HCT116 (cell line): ENCODE measurements at regions not wholly inside any gene's neighbourhood (a gene's known extent, or its start where the extent isn't known, plus 50 kb on each side); places are given as distances from the start of the nearest gene placed in this dataset.

Experiments used
- ATAC-seq: fragments of 200-7000 bp; cut with Tn5 transposase; 2 replicates; pipeline ENCODE4 v1.9.1; 2020; ENCODE audit warnings: mild to moderate bottlenecking, moderate library complexity
- BruUV-seq: library from RNA; stranded (reverse); fragments of 400-500 nt; replicated peaks from 2 replicates; lab custom pipeline; 2021; lab: Mats Ljungman, UMichigan
- CTCF ChIA-PET: fragments of 300-600 bp; sonication (Branson Sonifier 250); formaldehyde crosslinking; loops from one replicate; lab custom pipeline; 2021; ENCODE audit warnings: antibody characterized with exemption; lab: Charles Lee
- POLR2A ChIA-PET: fragments of 300-600, 350-600 bp; sonication (Branson Sonifier 250); formaldehyde crosslinking; loops from one replicate; lab custom pipeline; 2021; ENCODE audit warnings: antibody characterized with exemption; lab: Charles Lee
- RAD21 ChIA-PET, 2 experiments: fragments of 300-600 bp; sonication (Branson Sonifier 250); formaldehyde crosslinking; loops; one replicate each; lab custom pipeline; 2023; ENCODE audit warnings: low total read pairs in 2 of 2; ENCODE audit not compliant: uncharacterized antibody in 2 of 2, unreplicated experiment in 2 of 2, low non-redundant PET in 1 of 2; lab: Charles Lee
- DNase-seq: peaks from one replicate; pipeline ENCODE4 v3.0.0-alpha.2; 2010; ENCODE audit warnings: low read depth, low spot score
- H2AFZ ChIP-seq: fragments of 200-600 bp; shearing (Covaris generic), sonication (generic); 2 replicates; pipeline ENCODE4 v1.6.1; 2017; ENCODE audit warnings: low read depth, mixed run types, mixed read lengths, antibody characterized with exemption, low read length; ENCODE audit not compliant: poor library complexity, severe bottlenecking
- H3K27ac ChIP-seq: 2 replicates; pipeline ENCODE4 v1.5.1; 2012; ENCODE audit warnings: low read depth, low read length
- H3K27me3 ChIP-seq: fragments of 200-600 bp; sonication (generic); 2 replicates; pipeline ENCODE4 v1.6.1; 2016; ENCODE audit warnings: mixed run types, low read length, mixed read lengths; ENCODE audit not compliant: insufficient read depth
- H3K36me3 ChIP-seq, 2 experiments: fragments of 200-500 bp in 1 of 2; fragments of 200-600 bp in 1 of 2; sonication (Bioruptor generic) in 1 of 2; sonication (generic) in 1 of 2; 2 replicates each; pipeline versions ENCODE4 v1.5.1 to v1.6.1; 2014 to 2016; ENCODE audit warnings: low read length in 2 of 2, inconsistent platforms in 1 of 2, mixed read lengths in 1 of 2, mixed run types in 1 of 2; ENCODE audit not compliant: insufficient read depth in 2 of 2, control insufficient read depth in 1 of 2
- H3K4me1 ChIP-seq, 2 experiments: fragments of 200-600 bp in 1 of 2; sonication (generic) in 1 of 2; 2 replicates each; pipeline versions ENCODE4 v1.5.1 to v1.6.1; 2012 to 2017; ENCODE audit warnings: low read length in 2 of 2, inconsistent platforms in 1 of 2, mild to moderate bottlenecking in 1 of 2, mixed read lengths in 1 of 2, mixed run types in 1 of 2, moderate library complexity in 1 of 2; ENCODE audit not compliant: insufficient read depth in 2 of 2, control insufficient read depth in 1 of 2
- H3K4me2 ChIP-seq: fragments of 200-600 bp; sonication (generic); 2 replicates; pipeline ENCODE4 v1.6.1; 2017; ENCODE audit warnings: mixed run types, low read length, mixed read lengths
- H3K4me3 ChIP-seq, 2 experiments: fragments of 200-600 bp in 1 of 2; sonication (generic) in 1 of 2; replicated peaks in 1 of 2; 2 replicates each; pipeline ENCODE4 v1.5.1; 2011 to 2016; ENCODE audit warnings: low read length in 2 of 2, control low read depth in 1 of 2, low read depth in 1 of 2, mild to moderate bottlenecking in 1 of 2, mixed read lengths in 1 of 2, mixed run types in 1 of 2
- H3K79me2 ChIP-seq: fragments of 200-600 bp; sonication (generic); 2 replicates; pipeline ENCODE4 v1.6.1; 2017; ENCODE audit warnings: mild to moderate bottlenecking, mixed run types, low read length, moderate library complexity, mixed read lengths; ENCODE audit not compliant: insufficient read depth
- H3K9ac ChIP-seq: fragments of 200-600 bp; sonication (generic); 2 replicates; pipeline ENCODE4 v1.6.1; 2016; ENCODE audit warnings: low read length, mixed read lengths
- H3K9me2 ChIP-seq: fragments of 200-600 bp; sonication (generic), shearing (Covaris generic); 2 replicates; pipeline ENCODE4 v1.6.1; 2017; ENCODE audit warnings: mixed run types, mild to moderate bottlenecking, moderate library complexity; ENCODE audit not compliant: insufficient read depth
- H3K9me3 ChIP-seq, 2 experiments: fragments of 200-500 bp in 1 of 2; fragments of 200-600 bp in 1 of 2; sonication (Bioruptor generic) in 1 of 2; sonication (generic) in 1 of 2; 2 replicates each; pipeline ENCODE4 v1.6.1; 2014 to 2017; ENCODE audit warnings: low read length in 2 of 2, mixed read lengths in 2 of 2, inconsistent platforms in 1 of 2, low read depth in 1 of 2, mild to moderate bottlenecking in 1 of 2, mixed run types in 1 of 2, moderate library complexity in 1 of 2; ENCODE audit not compliant: control insufficient read depth in 1 of 2, insufficient read depth in 1 of 2
- H4K20me1 ChIP-seq: fragments of 200-600 bp; sonication (generic), shearing (Covaris generic); 2 replicates; pipeline ENCODE4 v1.6.1; 2017; ENCODE audit warnings: mixed run types, mild to moderate bottlenecking, moderate library complexity; ENCODE audit not compliant: insufficient read depth
- ATF3 ChIP-seq: IDR thresholded peaks from 2 replicates; pipeline ENCODE4 v1.6.1; 2012
- CBX3 ChIP-seq: IDR thresholded peaks from 2 replicates; pipeline ENCODE4 v1.6.1; 2012; ENCODE audit warnings: low read depth
- CEBPB ChIP-seq: IDR thresholded peaks from 2 replicates; pipeline ENCODE4 v1.6.1; 2012; ENCODE audit warnings: low read depth
- ELF1 ChIP-seq: IDR thresholded peaks from 2 replicates; pipeline ENCODE4 v1.6.1; 2012; ENCODE audit warnings: low read depth, borderline replicate concordance
- EZH2phosphoT487 ChIP-seq: fragments of 200-600 bp; IDR thresholded peaks from 2 replicates; pipeline ENCODE4 v1.6.1; 2018; ENCODE audit warnings: antibody characterized with exemption, borderline replicate concordance
- FOSL1 ChIP-seq: IDR thresholded peaks from 2 replicates; pipeline ENCODE4 v1.6.1; 2012; ENCODE audit warnings: low read depth
- JUND ChIP-seq: IDR thresholded peaks from 2 replicates; pipeline ENCODE4 v1.6.1; 2012
- POLR2A ChIP-seq: IDR thresholded peaks from 2 replicates; pipeline ENCODE4 v1.7.0; 2011; ENCODE audit warnings: borderline replicate concordance; ENCODE audit not compliant: insufficient read depth, insufficient read length; ENCODE audit errors: extremely low read depth
- POLR2AphosphoS5 ChIP-seq: IDR thresholded peaks from 2 replicates; pipeline ENCODE4 v1.6.1; 2011; ENCODE audit warnings: mild to moderate bottlenecking, low read depth, low read length, moderate library complexity
- RAD21 ChIP-seq: IDR thresholded peaks from 2 replicates; pipeline ENCODE4 v1.6.1; 2012; ENCODE audit warnings: low read depth, mild to moderate bottlenecking
- SP1 ChIP-seq: IDR thresholded peaks from 2 replicates; pipeline ENCODE4 v1.6.1; 2012; ENCODE audit warnings: low read depth
- SRF ChIP-seq: IDR thresholded peaks from 2 replicates; pipeline ENCODE4 v1.6.1; 2012; ENCODE audit warnings: low read depth
- YY1 ChIP-seq: IDR thresholded peaks from 2 replicates; pipeline ENCODE4 v1.6.1; 2011; ENCODE audit warnings: low read length, low read depth, moderate library complexity, mild to moderate bottlenecking; ENCODE audit not compliant: insufficient replicate concordance; ENCODE audit errors: extremely low read depth
- intact Hi-C: fragments of 100-400 bp; cut with micrococcal nuclease; formaldehyde crosslinking; loops from 2 replicates; pipeline ENCODE4 v1.10.0; 2022

GRCh38 chr3:154614601-154615000, 184.6 kb upstream of the GPR149 start (continued):
- TF ChIP-seq SRF, result no peak
- no peak for TF ChIP-seq RAD21
- TF ChIP-seq YY1, result no peak
- no peak for TF ChIP-seq JUND
- TF ChIP-seq POLR2AphosphoS5, result no peak
- TF ChIP-seq, all 23 proteins: peak for 0

- Histone ChIP-seq H2AFZ (no peak overlapping the region), H3K9me3 (no peaks in the 10 kb centered on the region), H3K27ac (no peak overlapping the region), H3K9me2 (no peaks in the 10 kb centered on the region), H3K4me1 (no peaks in the 10 kb centered on the region), H3K4me2 (no peak overlapping the region), H3K79me2 (no peaks in the 10 kb centered on the region), H3K4me3 (no peak overlapping the region), H4K20me1 (no peaks in the 10 kb centered on the region), H3K36me3 (no peaks in the 10 kb centered on the region), H3K9ac (no peak overlapping the region), H3K27me3 (no peaks in the 10 kb centered on the region)
- ChIA-PET RAD21 (no interaction called here), CTCF (no interaction called here), POLR2A (no interaction called here)
- intact Hi-C loops, result no loop called here
- TF ChIP-seq POLR2A (no peak), RAD21 (no peak), POLR2AphosphoS5 (no peak), ATF3 (no peak)
- ATAC-seq, result no peak
- no peak for DNase-seq
- no TSS peak for BruUV-seq
Measured at GRCh38 chr3:154614078-154614477, 184.1 kb upstream of the GPR149 start.

- intact Hi-C loops, result no loop called here
Measured at GRCh38 chr3:154602241-154602640, 172.3 kb upstream of the GPR149 start.

More at GRCh38 chr3:154602241-154602640, 172.3 kb upstream of the GPR149 start:
- no peak overlapping the region for H3K4me2 ChIP-seq
- no peaks in the 10 kb centered on the region for H4K20me1 ChIP-seq
- ATAC-seq (no peak), DNase-seq (no peak)
- ChIA-PET CTCF (no interaction called here), POLR2A (no interaction called here), RAD21 (no interaction called here)
- H3K4me3 ChIP-seq, result no peak overlapping the region
- no peak overlapping the region for H3K27ac ChIP-seq
- H3K27me3 ChIP-seq, result no peaks in the 10 kb centered on the region
- H3K79me2 ChIP-seq, result no peaks in the 10 kb centered on the region
- no TSS peak for BruUV-seq
- H3K9me3 ChIP-seq, result no peaks in the 10 kb centered on the region
- no peaks in the 10 kb centered on the region for H3K36me3 ChIP-seq
- TF ChIP-seq POLR2A, result no peak
- TF ChIP-seq FOSL1, result no peak
- no peak for TF ChIP-seq SP1
- no peak for TF ChIP-seq ELF1
- no peak for TF ChIP-seq POLR2AphosphoS5
- no peak for TF ChIP-seq EZH2phosphoT487
- TF ChIP-seq JUND, result no peak
- TF ChIP-seq CEBPB, result no peak
- TF ChIP-seq CBX3, result no peak
- H2AFZ ChIP-seq, result no peak overlapping the region
- H3K4me1 ChIP-seq, result no peaks in the 10 kb centered on the region
- H3K9me2 ChIP-seq, result no peaks in the 10 kb centered on the region
- H3K9ac ChIP-seq, result no peak overlapping the region
